Fibroblast of mammary gland (primary cell): ENCODE measurements at regions not wholly inside any gene's neighbourhood (a gene's known extent, or its start where the extent isn't known, plus 50 kb on each side); places are given as distances from the start of the nearest gene placed in this dataset.
"Not testable (repeated sequence)": the region's sequence is repeated elsewhere in the genome, so short reads cannot be mapped to it uniquely, and the experiment has no call there.

Source experiments
- DNase-seq: peaks from one replicate; pipeline ENCODE4 v3.0.0-alpha.2; 2010; ENCODE audit warnings: low read depth
- H3K4me3 ChIP-seq: 2 replicates; pipeline ENCODE4 v1.5.1; 2011; ENCODE audit warnings: low read depth, mild to moderate bottlenecking, low read length, moderate library complexity; ENCODE audit not compliant: control insufficient read depth
- TF ChIP-seq, protein P1 (sequence below): conservative IDR thresholded peaks from 2 replicates; pipeline ENCODE4 v1.5.1; 2011; ENCODE audit warnings: low read depth, low read length, inconsistent platforms; ENCODE audit not compliant: control insufficient read depth, insufficient read depth

DNA sequence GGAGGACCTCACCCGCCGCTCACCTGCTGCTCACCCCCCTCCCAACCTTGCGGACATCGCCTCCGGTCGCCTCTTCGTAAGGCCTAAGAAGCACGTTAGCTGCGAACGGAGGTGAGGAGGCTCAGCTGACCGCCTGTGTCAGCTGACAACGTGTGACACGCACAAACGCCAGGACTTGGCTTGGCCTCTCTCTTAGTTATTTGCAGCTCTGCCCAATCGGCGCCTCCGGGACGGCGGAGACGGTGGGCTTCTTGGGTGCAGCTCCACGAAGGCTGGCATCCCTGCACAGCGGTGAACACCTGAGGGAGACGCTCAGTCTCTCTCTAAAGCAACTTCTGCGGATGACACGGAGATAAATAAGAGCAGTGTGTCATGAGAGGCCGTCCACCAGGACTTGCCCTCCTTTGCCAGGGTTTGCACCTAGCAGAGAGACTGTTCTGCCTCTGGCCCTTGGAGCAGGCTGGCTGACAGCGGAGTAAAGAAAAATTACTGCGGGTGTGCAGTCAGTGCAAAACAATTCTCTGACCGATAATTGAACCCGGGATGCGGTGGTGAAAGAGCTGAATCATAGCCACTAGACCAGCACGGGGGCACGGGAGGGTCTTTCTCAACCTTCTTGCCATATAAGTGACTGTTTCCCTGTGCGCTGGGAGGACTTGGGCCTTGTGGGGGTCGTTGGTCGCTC is 318.9 kb downstream of the FAM72C start:
- DNase-seq = no peak
- TF ChIP-seq, protein P1, sequence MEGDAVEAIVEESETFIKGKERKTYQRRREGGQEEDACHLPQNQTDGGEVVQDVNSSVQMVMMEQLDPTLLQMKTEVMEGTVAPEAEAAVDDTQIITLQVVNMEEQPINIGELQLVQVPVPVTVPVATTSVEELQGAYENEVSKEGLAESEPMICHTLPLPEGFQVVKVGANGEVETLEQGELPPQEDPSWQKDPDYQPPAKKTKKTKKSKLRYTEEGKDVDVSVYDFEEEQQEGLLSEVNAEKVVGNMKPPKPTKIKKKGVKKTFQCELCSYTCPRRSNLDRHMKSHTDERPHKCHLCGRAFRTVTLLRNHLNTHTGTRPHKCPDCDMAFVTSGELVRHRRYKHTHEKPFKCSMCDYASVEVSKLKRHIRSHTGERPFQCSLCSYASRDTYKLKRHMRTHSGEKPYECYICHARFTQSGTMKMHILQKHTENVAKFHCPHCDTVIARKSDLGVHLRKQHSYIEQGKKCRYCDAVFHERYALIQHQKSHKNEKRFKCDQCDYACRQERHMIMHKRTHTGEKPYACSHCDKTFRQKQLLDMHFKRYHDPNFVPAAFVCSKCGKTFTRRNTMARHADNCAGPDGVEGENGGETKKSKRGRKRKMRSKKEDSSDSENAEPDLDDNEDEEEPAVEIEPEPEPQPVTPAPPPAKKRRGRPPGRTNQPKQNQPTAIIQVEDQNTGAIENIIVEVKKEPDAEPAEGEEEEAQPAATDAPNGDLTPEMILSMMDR = no peak
- H3K4me3 ChIP-seq = no peak overlapping the region

DNA sequence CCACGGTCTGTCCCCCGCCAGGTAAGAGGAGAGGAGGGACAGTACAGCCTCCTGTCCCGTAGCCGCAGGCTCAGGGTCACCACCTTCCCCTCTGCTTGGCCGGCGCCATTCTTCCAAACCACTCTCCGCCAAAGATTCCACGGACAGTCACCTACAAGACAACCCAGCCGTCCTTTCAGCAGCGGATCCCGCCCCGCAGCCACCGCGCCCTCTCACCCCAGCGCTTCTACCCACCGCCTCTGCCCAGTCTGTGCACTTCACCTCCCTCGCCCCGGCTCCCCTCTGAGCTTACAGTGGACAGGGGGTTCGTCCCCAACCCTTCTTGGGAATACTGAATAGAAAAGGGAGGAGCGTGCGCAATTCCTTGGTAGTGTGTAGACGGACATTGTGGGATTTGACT is 319.6 kb downstream of the FAM72C start:
- DNase-seq = no peak
- no peak overlapping the region for H3K4me3 ChIP-seq
- TF ChIP-seq, protein P1 = no peak

DNA sequence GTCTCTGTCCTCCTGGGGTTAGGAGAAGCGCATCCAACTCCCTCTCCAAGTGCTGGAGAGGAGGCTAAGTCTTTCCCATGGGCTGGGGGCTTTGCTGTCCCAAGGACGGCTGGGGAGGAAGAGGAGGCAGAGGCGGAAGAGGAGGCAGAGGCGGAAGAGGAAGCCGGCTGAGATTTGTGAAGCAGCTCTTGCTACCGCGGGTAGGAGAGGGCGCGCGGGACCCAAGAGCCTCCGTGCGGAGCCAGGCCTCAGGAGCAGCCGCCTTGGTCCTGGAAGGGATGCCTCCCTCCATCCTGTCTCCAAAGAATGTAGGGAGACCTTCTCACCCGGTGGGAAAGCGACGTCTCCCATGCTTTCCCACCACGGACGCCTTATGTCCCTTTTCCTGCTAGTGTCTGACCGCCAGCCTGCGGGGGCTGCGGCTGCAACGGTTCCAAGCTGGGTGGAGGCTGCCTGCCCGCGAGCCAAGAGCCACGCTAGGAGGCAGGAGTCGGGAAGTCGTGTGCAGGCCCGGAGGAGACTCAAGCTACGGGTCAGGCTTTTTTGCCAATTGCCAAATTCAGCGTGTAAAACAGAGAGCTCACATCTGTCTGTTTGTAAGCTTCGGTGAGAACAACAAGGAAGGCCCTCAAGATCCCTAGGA is 320.3 kb downstream of the FAM72C start:
- H3K4me3 ChIP-seq = no peak overlapping the region
- TF ChIP-seq, protein P1 = no peak
- no peak for DNase-seq

DNA sequence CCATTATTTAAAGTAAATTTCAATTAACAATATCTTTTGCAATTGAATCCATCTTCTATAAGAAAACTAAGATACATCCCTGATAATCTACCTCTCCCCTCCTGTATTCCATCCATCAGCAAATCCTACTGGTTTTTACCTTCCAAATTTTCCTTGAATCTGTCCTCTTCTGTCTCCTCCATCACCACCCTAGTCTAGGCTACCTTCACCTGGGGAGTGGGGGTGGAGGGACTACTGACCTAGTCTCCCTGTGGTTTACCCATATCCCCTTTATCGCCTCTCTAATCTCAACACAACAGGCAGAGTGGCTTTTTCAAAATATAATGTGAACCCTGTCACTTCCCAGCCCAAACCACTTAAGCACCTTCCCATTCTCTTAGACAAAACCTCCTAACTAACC is 327.8 kb downstream of the FAM72C start:
- DNase-seq, H3K4me3 ChIP-seq: not testable (repeated sequence)

DNA sequence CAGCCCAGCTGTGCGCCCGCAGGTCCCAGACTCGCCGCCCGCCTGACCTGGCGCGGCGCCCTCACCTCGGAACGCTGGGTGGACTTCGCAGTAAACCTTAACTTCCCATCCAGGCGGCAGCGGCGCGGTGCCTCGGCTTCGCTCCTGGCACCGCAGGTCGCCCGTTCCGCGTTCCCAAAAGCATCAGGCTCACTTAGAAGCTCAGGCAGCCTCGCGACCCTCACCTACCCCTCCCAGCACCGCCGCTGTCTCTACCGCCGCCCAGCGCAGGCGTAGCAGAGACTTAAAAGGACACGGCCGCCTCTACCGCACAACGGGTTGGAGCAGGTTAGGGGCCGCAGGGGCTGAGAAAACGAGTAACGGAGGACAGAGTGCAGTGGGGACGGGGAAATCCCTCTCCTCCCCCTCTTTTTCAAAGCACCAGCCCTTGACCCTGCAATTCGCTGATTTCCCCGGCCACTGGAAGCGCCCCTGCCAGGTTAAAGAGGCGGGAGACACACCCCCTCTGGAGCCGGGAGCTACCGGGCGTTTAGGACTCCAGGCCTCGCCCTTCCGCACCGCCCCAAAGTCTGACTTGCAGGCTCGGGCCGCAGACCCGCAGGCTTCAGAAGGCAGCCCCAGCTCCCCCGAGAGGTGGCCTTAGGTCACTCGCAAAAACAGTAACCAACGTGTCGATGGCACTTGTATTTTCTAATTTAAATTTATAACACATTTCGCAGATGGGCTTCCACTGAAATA is 328.5 kb downstream of the FAM72C start:
- TF ChIP-seq, protein P1 = no peak

DNA sequence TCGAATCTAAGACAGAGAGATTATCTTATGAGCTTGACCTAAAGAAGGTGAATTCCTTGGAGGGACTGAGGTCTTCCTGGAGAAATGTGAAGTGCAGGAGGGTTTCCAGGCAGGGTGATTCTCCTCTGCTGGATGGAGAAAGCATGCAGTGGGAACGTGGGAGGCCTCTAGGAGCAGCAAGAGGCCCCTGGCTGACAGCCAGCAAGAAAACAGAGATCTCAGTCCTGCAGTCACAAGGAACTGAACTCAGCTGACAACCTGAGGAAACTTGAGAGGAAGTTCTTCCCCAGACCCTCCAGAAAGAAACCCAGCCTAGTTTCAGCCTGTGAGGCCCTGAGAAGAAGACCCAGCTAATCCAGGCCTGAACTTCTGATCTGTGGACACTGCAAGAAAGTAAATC is 345.9 kb downstream of the FAM72C start:
- TF ChIP-seq, protein P1 = no peak
- no peak for DNase-seq
- H3K4me3 ChIP-seq = no peak overlapping the region

More for the DNA sequence above, 328.5 kb downstream of the FAM72C start:
- H3K4me3 ChIP-seq = no peak overlapping the region
- DNase-seq = no peak

DNA sequence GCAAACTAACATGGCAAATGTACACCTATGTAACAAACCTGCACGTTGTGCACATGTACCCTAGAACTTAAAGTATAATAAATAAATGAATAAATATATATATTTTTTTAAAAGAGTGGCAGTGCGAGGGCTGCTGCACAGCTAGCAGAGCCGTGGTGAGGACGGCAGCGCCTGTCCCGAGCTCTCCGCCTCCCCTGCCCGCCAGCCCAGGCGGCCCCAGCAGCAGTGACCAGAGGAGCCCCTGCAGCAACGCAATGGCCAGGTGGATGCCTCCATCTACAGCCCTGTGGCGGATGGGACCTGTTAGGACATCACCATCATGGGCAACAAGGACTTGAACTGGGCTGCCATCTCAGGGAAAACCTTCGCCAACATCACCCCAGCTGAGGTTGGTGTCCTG is 351.9 kb downstream of the FAM72C start:
- TF ChIP-seq, protein P1 = no peak
- H3K4me3 ChIP-seq = no peak overlapping the region

More for the DNA sequence above, 351.9 kb downstream of the FAM72C start:
- DNase-seq = no peak
